WTC11 (cell line): ENCODE measurements at regions not wholly inside any gene's neighbourhood (a gene's known extent, or its start where the extent isn't known, plus 50 kb on each side); places are given as distances from the start of the nearest gene placed in this dataset.

Experiments used
- ATF2 ChIP-seq: sonication (generic); formaldehyde crosslinking; IDR thresholded peaks from 2 replicates; pipeline ENCODE4 v1.8.1; 2022; ENCODE audit warnings: low read depth, missing genetic modification reagents, borderline replicate concordance
- CREB1 ChIP-seq: sonication (generic); formaldehyde crosslinking; IDR thresholded peaks from 2 replicates; pipeline ENCODE4 v1.8.0; 2023; ENCODE audit warnings: mild to moderate bottlenecking, missing genetic modification reagents
- CTCF ChIP-seq: fragments of 200-600 bp; IDR thresholded peaks from 2 replicates; pipeline ENCODE4 v1.8.0; 2022; ENCODE audit warnings: antibody characterized with exemption
- E2F5 ChIP-seq: sonication (generic); formaldehyde crosslinking; IDR thresholded peaks from 2 replicates; pipeline ENCODE4 v1.8.1; 2022; ENCODE audit warnings: mild to moderate bottlenecking, moderate library complexity, missing genetic modification reagents
- ESRRA ChIP-seq: sonication (generic); formaldehyde crosslinking; IDR thresholded peaks from 2 replicates; pipeline ENCODE4 v1.8.1; 2022; ENCODE audit warnings: mild to moderate bottlenecking, missing genetic modification reagents, borderline replicate concordance
- HMGXB4 ChIP-seq: sonication (generic); formaldehyde crosslinking; IDR thresholded peaks from 2 replicates; pipeline ENCODE4 v1.8.1; 2023; ENCODE audit warnings: mild to moderate bottlenecking, moderate library complexity, missing genetic modification reagents
- IRF1 ChIP-seq: sonication (generic); formaldehyde crosslinking; IDR thresholded peaks from 2 replicates; pipeline ENCODE4 v1.8.0; 2023; ENCODE audit warnings: missing genetic modification reagents
- MAX ChIP-seq: sonication (generic); formaldehyde crosslinking; IDR thresholded peaks from 2 replicates; pipeline ENCODE4 v1.8.0; 2022; ENCODE audit warnings: mild to moderate bottlenecking, missing genetic modification reagents
- NFE2L1 ChIP-seq: sonication (generic); formaldehyde crosslinking; IDR thresholded peaks from 2 replicates; pipeline ENCODE4 v1.8.1; 2023; ENCODE audit warnings: missing genetic modification reagents
- NR2C2 ChIP-seq: sonication (generic); formaldehyde crosslinking; IDR thresholded peaks from 2 replicates; pipeline ENCODE4 v1.8.0; 2022; ENCODE audit warnings: mild to moderate bottlenecking, missing genetic modification reagents
- SP1 ChIP-seq: sonication (generic); formaldehyde crosslinking; conservative IDR thresholded peaks from 2 replicates; pipeline ENCODE4 v1.8.1; 2022; ENCODE audit warnings: missing genetic modification reagents
- ZSCAN18 ChIP-seq: fragments of 250-450 bp; sonication (Bioruptor Pico); IDR thresholded peaks from 2 replicates; pipeline ENCODE4 v2.1.2; 2022; ENCODE audit warnings: mild to moderate bottlenecking, moderate library complexity

GRCh38 chr2:71971493-71971892, 176.2 kb downstream of the CYP26B1 start:
- TF ChIP-seq CTCF (no peak), E2F5 (CRISPR knock-in tag) (no peak), CREB1 (no peak), MAX (CRISPR knock-in tag) (no peak), IRF1 (CRISPR knock-in tag) (no peak), NR2C2 (CRISPR knock-in tag) (no peak), HMGXB4 (no peak), NFE2L1 (CRISPR knock-in tag) (no peak), ESRRA (CRISPR knock-in tag) (no peak), ATF2 (CRISPR knock-in tag) (no peak), SP1 (no peak), ZSCAN18 (no peak)
